ENCODE measurements at regions not wholly inside any gene's neighbourhood (a gene's known extent, or its start where the extent isn't known, plus 50 kb on each side); places are given as distances from the start of the nearest gene placed in this dataset.

DNA sequence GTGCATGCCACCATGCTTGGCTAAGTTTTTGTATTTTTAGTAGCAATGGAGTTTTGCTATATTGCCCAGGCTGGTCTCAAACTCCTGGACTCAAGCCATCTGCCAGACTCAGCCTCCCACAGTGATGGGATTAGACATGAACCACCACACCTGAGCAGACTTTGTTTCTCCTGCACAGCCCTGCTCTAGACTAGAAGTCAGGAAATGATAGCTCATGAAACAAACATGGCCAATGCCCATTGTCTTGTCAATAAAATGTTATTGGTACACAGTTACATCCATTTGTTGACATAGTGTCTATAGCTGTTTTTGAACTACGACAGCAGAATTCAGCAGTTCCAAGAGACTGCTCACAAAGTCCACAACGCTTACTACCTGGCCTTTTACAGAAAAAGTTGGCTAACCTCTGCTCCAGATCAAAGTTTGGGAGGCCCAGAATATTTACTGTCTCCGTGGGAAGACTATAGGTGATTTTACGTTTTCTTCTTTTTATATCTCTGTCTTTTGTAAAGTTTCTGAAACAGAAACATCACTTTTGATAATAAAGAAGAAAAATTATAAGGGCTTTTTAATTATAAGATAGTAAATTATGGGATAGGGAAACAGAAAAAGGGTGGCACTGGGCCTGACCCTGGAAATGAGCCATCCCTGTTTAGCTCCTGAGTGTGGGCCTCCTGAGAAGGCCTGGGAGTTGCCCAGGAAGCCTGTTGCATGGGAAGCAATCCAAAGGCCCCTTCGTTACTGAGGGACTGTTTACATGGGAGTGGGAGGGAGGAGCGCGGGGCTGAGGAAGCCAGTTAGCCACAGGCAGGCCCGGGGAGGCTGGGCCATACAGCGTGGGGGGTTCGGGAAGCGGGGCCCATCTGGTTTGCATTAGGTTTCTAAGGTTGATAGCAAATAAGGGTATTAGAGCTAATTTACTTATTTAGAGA lies 201.5 kb downstream of the IRF8 start:
- no peak overlapping the region for H3K27ac ChIP-seq
- H3K9me3 ChIP-seq: no peaks in the 10 kb centered on the region; the same call in 2 of the 3 replicates
- peak; percentile 18 for FAIRE-seq
- no peak overlapping the region for H3K4me2 ChIP-seq
- TF ChIP-seq HDAC2 (IDR thresholded peaks at IDR 0.05) (no peak), PHF8 (IDR thresholded peaks at IDR 0.05; ENCODE audit: borderline replicate concordance, low read depth) (no peak), MAZ (IDR thresholded peaks at IDR 0.05; ENCODE audit: borderline replicate concordance, low read depth, low read length) (no peak), FOSL2 (IDR thresholded peaks at IDR 0.05) (no peak), FOSL2 (CRISPR knock-in tag; IDR thresholded peaks at IDR 0.05) (no peak), RCOR1 (IDR thresholded peaks at IDR 0.05; ENCODE audit: low read depth, low read length) (no peak), HOXB5 (CRISPR knock-in tag; IDR thresholded peaks at IDR 0.05) (no peak), KDM1A (IDR thresholded peaks at IDR 0.05; ENCODE audit: low read depth) (no peak), EHMT2 (IDR thresholded peaks at IDR 0.05; ENCODE audit: low read depth) (no peak)
- TF ChIP-seq, protein P1, sequence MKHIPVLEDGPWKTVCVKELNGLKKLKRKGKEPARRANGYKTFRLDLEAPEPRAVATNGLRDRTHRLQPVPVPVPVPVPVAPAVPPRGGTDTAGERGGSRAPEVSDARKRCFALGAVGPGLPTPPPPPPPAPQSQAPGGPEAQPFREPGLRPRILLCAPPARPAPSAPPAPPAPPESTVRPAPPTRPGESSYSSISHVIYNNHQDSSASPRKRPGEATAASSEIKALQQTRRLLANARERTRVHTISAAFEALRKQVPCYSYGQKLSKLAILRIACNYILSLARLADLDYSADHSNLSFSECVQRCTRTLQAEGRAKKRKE (CRISPR knock-in tag; IDR thresholded peaks at IDR 0.05; ENCODE audit: low read depth): no peak
- TF ChIP-seq, protein P2, sequence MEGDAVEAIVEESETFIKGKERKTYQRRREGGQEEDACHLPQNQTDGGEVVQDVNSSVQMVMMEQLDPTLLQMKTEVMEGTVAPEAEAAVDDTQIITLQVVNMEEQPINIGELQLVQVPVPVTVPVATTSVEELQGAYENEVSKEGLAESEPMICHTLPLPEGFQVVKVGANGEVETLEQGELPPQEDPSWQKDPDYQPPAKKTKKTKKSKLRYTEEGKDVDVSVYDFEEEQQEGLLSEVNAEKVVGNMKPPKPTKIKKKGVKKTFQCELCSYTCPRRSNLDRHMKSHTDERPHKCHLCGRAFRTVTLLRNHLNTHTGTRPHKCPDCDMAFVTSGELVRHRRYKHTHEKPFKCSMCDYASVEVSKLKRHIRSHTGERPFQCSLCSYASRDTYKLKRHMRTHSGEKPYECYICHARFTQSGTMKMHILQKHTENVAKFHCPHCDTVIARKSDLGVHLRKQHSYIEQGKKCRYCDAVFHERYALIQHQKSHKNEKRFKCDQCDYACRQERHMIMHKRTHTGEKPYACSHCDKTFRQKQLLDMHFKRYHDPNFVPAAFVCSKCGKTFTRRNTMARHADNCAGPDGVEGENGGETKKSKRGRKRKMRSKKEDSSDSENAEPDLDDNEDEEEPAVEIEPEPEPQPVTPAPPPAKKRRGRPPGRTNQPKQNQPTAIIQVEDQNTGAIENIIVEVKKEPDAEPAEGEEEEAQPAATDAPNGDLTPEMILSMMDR (IDR thresholded peaks at IDR 0.05): no peak
- DNase-seq (ENCODE audit: low read depth in 1 of 2, low spot score in 1 of 2): no peak
- no peak for ATAC-seq
- POLR2A ChIA-PET: no interaction called here
- CTCF ChIA-PET: interaction anchor here (0.9 to 3.4 kb wide), 5 partner anchors 9 to 417 kb away, joined by 3 to 11 read pairs (median 4); no protein-coding TSS in a partner anchor
- 49% methylated on average over 11 of the region's 11 CpGs for WGBS (ENCODE audit: missing lambda C conversion rate)
- H3K4me3 ChIP-seq: no peak overlapping the region
- H3K4me1 ChIP-seq: no peaks in the 10 kb centered on the region

DNA sequence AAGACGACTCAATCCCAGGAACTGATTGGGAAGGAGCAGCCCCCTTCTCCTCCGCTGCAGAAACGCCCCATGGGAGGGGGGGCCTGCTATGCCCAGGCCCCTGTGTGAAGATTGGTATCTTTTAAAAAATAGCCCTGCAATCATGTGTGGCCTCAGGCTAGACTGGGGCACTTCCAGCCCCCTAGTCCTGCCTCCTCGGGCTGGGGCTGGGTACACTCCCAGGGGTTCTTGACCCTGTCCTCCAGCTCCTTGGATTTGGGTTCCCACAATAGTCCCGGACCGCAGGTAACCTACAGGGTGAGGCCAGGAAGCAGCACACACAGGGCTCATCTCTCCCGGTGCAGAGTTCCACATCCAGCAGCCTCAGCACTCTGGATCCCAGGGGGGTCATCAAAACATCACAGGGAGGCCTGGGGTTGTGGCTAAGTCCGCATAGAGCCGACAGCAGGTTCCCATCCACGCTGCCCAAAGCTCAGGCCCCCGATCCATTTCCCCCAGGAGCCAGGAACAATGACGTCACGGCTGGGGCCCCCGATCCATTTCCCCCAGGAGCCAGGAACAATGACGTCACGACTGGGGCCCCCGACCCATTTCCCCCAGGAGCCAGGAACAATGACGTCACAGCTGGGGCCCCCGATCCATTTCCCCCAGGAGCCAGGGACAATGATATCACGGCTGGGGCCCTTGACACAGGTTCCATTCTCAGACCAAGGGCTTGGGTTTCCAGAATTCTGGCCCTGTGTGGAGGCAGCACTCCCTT lies 202.4 kb downstream of the IRF8 start:
- POLR2A ChIA-PET: no interaction called here
- H3K27ac ChIP-seq: no peak overlapping the region
- CTCF ChIA-PET: interaction anchor here (0.9 to 3.4 kb wide), 7 partner anchors 10 to 416 kb away, joined by 3 to 11 read pairs (median 4); no protein-coding TSS in a partner anchor

More for the DNA sequence above, 202.4 kb downstream of the IRF8 start:
- no peak for DNase-seq (ENCODE audit: low read depth in 1 of 2, low spot score in 1 of 2)
- no peaks in the 10 kb centered on the region; the same call in 2 of the 3 replicates for H3K9me3 ChIP-seq
- no peak overlapping the region for H3K4me3 ChIP-seq
- FAIRE-seq: no peak
- WGBS (ENCODE audit: missing lambda C conversion rate): 30% methylated on average over 12 of the region's 20 CpGs
- H3K4me2 ChIP-seq: no peak overlapping the region
- no peak for ATAC-seq
- no peaks in the 10 kb centered on the region for H3K4me1 ChIP-seq
- no peak for TF ChIP-seq KDM5A (IDR thresholded peaks at IDR 0.05)
- TF ChIP-seq RFX5 (IDR thresholded peaks at IDR 0.05): no peak
- TF ChIP-seq, protein P3, sequence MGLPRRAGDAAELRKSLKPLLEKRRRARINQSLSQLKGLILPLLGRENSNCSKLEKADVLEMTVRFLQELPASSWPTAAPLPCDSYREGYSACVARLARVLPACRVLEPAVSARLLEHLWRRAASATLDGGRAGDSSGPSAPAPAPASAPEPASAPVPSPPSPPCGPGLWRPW (IDR thresholded peaks at IDR 0.05): no peak
- TF ChIP-seq CBX2 (IDR thresholded peaks at IDR 0.05; ENCODE audit: borderline replicate concordance, low read depth): no peak
- TF ChIP-seq, protein P1 (CRISPR knock-in tag; IDR thresholded peaks at IDR 0.05; ENCODE audit: low read depth): no peak
- no peak for TF ChIP-seq ZNF302 (CRISPR knock-in tag; IDR thresholded peaks at IDR 0.05)
- no peak for TF ChIP-seq ESRRA (IDR thresholded peaks at IDR 0.05; ENCODE audit: borderline replicate concordance, low read length)
- TF ChIP-seq MYC (IDR thresholded peaks at IDR 0.05; ENCODE audit: borderline replicate concordance, low read length): no peak
- TF ChIP-seq NR3C1 (IDR thresholded peaks at IDR 0.05): no peak
- no peak for TF ChIP-seq CHD2 (IDR thresholded peaks at IDR 0.05; ENCODE audit: low read length, partially characterized antibody)
- TF ChIP-seq, protein P4, sequence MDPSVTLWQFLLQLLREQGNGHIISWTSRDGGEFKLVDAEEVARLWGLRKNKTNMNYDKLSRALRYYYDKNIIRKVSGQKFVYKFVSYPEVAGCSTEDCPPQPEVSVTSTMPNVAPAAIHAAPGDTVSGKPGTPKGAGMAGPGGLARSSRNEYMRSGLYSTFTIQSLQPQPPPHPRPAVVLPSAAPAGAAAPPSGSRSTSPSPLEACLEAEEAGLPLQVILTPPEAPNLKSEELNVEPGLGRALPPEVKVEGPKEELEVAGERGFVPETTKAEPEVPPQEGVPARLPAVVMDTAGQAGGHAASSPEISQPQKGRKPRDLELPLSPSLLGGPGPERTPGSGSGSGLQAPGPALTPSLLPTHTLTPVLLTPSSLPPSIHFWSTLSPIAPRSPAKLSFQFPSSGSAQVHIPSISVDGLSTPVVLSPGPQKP (IDR thresholded peaks at IDR 0.05; ENCODE audit: low read depth, low read length): no peak
- TF ChIP-seq, protein P5, sequence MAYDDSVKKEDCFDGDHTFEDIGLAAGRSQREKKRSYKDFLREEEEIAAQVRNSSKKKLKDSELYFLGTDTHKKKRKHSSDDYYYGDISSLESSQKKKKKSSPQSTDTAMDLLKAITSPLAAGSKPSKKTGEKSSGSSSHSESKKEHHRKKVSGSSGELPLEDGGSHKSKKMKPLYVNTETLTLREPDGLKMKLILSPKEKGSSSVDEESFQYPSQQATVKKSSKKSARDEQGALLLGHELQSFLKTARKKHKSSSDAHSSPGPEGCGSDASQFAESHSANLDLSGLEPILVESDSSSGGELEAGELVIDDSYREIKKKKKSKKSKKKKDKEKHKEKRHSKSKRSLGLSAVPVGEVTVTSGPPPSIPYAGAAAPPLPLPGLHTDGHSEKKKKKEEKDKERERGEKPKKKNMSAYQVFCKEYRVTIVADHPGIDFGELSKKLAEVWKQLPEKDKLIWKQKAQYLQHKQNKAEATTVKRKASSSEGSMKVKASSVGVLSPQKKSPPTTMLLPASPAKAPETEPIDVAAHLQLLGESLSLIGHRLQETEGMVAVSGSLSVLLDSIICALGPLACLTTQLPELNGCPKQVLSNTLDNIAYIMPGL (CRISPR knock-in tag; IDR thresholded peaks at IDR 0.05; ENCODE audit: borderline replicate concordance): no peak
- TF ChIP-seq RCOR1 (IDR thresholded peaks at IDR 0.05; ENCODE audit: low read depth, low read length): no peak
- TF ChIP-seq EHMT2 (IDR thresholded peaks at IDR 0.05; ENCODE audit: low read depth): no peak
- no peak for TF ChIP-seq CEBPB (IDR thresholded peaks at IDR 0.05)
- no peak for TF ChIP-seq ZFP36 (IDR thresholded peaks at IDR 0.05; ENCODE audit: borderline replicate concordance, partially characterized antibody)
- TF ChIP-seq, protein P6, sequence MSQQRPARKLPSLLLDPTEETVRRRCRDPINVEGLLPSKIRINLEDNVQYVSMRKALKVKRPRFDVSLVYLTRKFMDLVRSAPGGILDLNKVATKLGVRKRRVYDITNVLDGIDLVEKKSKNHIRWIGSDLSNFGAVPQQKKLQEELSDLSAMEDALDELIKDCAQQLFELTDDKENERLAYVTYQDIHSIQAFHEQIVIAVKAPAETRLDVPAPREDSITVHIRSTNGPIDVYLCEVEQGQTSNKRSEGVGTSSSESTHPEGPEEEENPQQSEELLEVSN (IDR thresholded peaks at IDR 0.05; ENCODE audit: borderline replicate concordance, low read depth): no peak
- TF ChIP-seq SREBF2 (IDR thresholded peaks at IDR 0.05): no peak

Measured in A549 (cell line).